GM12875 (cell line): ENCODE measurements at regions not wholly inside any gene's neighbourhood (a gene's known extent, or its start where the extent isn't known, plus 50 kb on each side); places are given as distances from the start of the nearest gene placed in this dataset.

Source experiments
- H3K4me3 ChIP-seq: one replicate; pipeline ENCODE4 v1.5.1; 2011; ENCODE audit warnings: low read depth, low read length, control low read depth
- TF ChIP-seq, protein P1 (sequence below): IDR thresholded peaks from 2 replicates; pipeline ENCODE4 v1.5.1; 2011; ENCODE audit warnings: low read depth, mild to moderate bottlenecking, control low read depth, inconsistent platforms, low read length, moderate library complexity, borderline replicate concordance; ENCODE audit not compliant: insufficient read depth

- TF ChIP-seq, protein P1, sequence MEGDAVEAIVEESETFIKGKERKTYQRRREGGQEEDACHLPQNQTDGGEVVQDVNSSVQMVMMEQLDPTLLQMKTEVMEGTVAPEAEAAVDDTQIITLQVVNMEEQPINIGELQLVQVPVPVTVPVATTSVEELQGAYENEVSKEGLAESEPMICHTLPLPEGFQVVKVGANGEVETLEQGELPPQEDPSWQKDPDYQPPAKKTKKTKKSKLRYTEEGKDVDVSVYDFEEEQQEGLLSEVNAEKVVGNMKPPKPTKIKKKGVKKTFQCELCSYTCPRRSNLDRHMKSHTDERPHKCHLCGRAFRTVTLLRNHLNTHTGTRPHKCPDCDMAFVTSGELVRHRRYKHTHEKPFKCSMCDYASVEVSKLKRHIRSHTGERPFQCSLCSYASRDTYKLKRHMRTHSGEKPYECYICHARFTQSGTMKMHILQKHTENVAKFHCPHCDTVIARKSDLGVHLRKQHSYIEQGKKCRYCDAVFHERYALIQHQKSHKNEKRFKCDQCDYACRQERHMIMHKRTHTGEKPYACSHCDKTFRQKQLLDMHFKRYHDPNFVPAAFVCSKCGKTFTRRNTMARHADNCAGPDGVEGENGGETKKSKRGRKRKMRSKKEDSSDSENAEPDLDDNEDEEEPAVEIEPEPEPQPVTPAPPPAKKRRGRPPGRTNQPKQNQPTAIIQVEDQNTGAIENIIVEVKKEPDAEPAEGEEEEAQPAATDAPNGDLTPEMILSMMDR = no peak
- no peak overlapping the region for H3K4me3 ChIP-seq
These were observed 57.1 kb upstream of the ATG10 start for GRCh38 chr5:81914696-81915095.

GRCh38 chr5:81912933-81913332, 58.9 kb upstream of the ATG10 start:
- no peak overlapping the region for H3K4me3 ChIP-seq
- TF ChIP-seq, protein P1 = no peak

GRCh38 chr5:81909677-81910076, 62.1 kb upstream of the ATG10 start:
- H3K4me3 ChIP-seq = no peak overlapping the region
- TF ChIP-seq, protein P1 = no peak

GRCh38 chr5:81908771-81909170, 63.1 kb upstream of the ATG10 start:
- H3K4me3 ChIP-seq = no peak overlapping the region
- TF ChIP-seq, protein P1 = no peak

DNA sequence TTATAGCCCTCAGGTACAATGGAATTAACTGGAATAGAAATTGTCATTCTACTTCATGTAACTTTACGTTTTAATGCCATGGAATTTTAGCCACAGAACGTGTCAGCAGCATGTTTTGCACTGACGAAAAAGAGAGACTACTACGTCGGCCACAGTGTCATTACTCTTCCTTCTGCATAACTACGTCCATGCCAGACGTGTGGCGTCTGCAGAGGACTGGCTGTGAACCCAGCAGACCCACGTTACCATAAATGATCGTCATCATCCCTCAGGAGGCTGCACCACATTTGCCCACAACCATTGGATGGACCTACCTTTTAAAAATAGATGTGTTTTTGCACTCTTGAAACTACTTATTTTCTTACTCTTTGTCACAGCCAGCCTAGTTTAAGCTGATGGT, 63.8 kb upstream of the ATG10 start:
- TF ChIP-seq, protein P1 = no peak
- H3K4me3 ChIP-seq = no peak overlapping the region

DNA sequence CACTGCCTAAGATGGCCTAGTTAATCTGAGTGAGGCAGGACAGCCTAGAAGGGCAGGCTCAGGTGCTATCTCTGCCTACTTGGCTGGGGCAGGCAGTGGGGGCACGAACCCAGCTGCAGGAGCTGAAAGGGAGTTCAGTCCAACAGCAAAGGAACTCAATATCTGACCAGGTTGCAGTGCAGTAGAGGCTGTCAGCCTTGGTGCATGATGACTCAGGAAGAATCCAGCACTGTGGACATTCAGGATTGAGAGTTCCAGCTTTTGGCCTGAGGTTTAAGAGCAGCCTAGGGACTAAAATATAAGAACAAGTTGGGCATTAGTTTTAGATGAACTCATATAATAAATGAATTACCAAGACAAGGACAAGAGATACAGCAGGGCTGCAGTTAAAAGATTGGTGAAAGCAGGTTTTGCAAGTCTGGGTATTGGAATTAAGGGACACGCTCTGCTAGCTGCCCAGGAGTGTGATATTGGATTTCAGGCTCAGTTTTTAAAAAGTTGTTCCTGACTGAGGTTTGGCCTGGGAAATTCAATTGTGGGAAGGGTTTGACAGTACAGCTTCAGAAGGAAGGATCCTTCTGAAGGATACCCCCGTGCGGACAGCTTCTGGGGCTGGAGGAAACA, 64.7 kb upstream of the ATG10 start:
- TF ChIP-seq, protein P1 = no peak
- no peak overlapping the region for H3K4me3 ChIP-seq

- H3K4me3 ChIP-seq = no peak overlapping the region
- TF ChIP-seq, protein P1 = no peak
These were observed 65.7 kb upstream of the ATG10 start for GRCh38 chr5:81906086-81906485.
